ENCODE measurements at regions not wholly inside any gene's neighbourhood (a gene's known extent, or its start where the extent isn't known, plus 50 kb on each side); places are given as distances from the start of the nearest gene placed in this dataset.
"Not testable (repeated sequence)": the region's sequence is repeated elsewhere in the genome, so short reads cannot be mapped to it uniquely, and the experiment has no call there.

GRCh38 chr13:73304442-73304841 lies 245.6 kb downstream of the KLF5 start:
- H3K27me3 Mint-ChIP-seq, result no peaks in the 10 kb centered on the region
- no peaks in the 10 kb centered on the region for H3K36me3 Mint-ChIP-seq (ENCODE audit: low read depth)
- no peak overlapping the region for H3K4me3 Mint-ChIP-seq
- ChIA-PET CTCF (no interaction called here), POLR2A (no interaction called here)
- H3K4me1 Mint-ChIP-seq, result no peaks in the 10 kb centered on the region
- H3K27ac Mint-ChIP-seq, result no peak overlapping the region
- TF ChIP-seq CTCF (IDR thresholded peaks at IDR 0.05), result no peak
- H3K9me3 Mint-ChIP-seq, result no peaks in the 10 kb centered on the region
- intact Hi-C loops (cut with micrococcal nuclease), result no loop called here
- no peak for ATAC-seq (ENCODE audit: low read depth)
- no peak for DNase-seq

GRCh38 chr13:73303851-73304250 lies 245.0 kb downstream of the KLF5 start:
- ATAC-seq (ENCODE audit: low read depth) (no peak), DNase-seq (no peak)
- Mint-ChIP-seq H3K27ac (no peak overlapping the region), H3K4me3 (no peak overlapping the region), H3K9me3 (no peaks in the 10 kb centered on the region), H3K36me3 (ENCODE audit: low read depth) (no peaks in the 10 kb centered on the region), H3K27me3 (no peaks in the 10 kb centered on the region), H3K4me1 (no peaks in the 10 kb centered on the region)
- no peak for TF ChIP-seq CTCF (IDR thresholded peaks at IDR 0.05)
- ChIA-PET POLR2A (no interaction called here), CTCF (no interaction called here)
- intact Hi-C loops (cut with micrococcal nuclease), result no loop called here

- POLR2A ChIA-PET; H3K9me3 Mint-ChIP-seq; CTCF ChIA-PET; H3K4me1 Mint-ChIP-seq; H3K4me3 Mint-ChIP-seq; H3K36me3 Mint-ChIP-seq (ENCODE audit: low read depth); ATAC-seq (ENCODE audit: low read depth); DNase-seq; intact Hi-C loops (cut with micrococcal nuclease); H3K27ac Mint-ChIP-seq; H3K27me3 Mint-ChIP-seq: not testable (repeated sequence)
These were observed 242.8 kb downstream of the KLF5 start for GRCh38 chr13:73301622-73302021.

GRCh38 chr13:73300718-73301425 lies 242.1 kb downstream of the KLF5 start:
- no peak for TF ChIP-seq CTCF (IDR thresholded peaks at IDR 0.05)
- Mint-ChIP-seq H3K4me1 (no peaks in the 10 kb centered on the region), H3K9me3 (no peaks in the 10 kb centered on the region), H3K4me3 (no peak overlapping the region), H3K27me3 (no peaks in the 10 kb centered on the region), H3K36me3 (ENCODE audit: low read depth) (no peaks in the 10 kb centered on the region), H3K27ac (no peak overlapping the region)
- no peak for DNase-seq
- no peak for ATAC-seq (ENCODE audit: low read depth)
- ChIA-PET POLR2A (no interaction called here), CTCF (no interaction called here)
- intact Hi-C loops (cut with micrococcal nuclease), result no loop called here

- no peak overlapping the region for H3K4me3 Mint-ChIP-seq
- no peak for TF ChIP-seq CTCF (IDR thresholded peaks at IDR 0.05)
- ChIA-PET POLR2A (no interaction called here), CTCF (no interaction called here)
- H3K27me3 Mint-ChIP-seq, result no peaks in the 10 kb centered on the region
- DNase-seq (no peak), ATAC-seq (ENCODE audit: low read depth) (no peak)
- H3K36me3 Mint-ChIP-seq (ENCODE audit: low read depth), result no peaks in the 10 kb centered on the region
- H3K27ac Mint-ChIP-seq, result no peak overlapping the region
- H3K4me1 Mint-ChIP-seq, result no peaks in the 10 kb centered on the region
- intact Hi-C loops (cut with micrococcal nuclease), result no loop called here
- H3K9me3 Mint-ChIP-seq, result no peaks in the 10 kb centered on the region
These were observed 241.0 kb downstream of the KLF5 start for GRCh38 chr13:73299787-73300186.

- ATAC-seq (ENCODE audit: low read depth), result no peak
- CTCF ChIA-PET, result no interaction called here
These were observed 235.2 kb downstream of the KLF5 start for GRCh38 chr13:73293913-73294523.

More at GRCh38 chr13:73293913-73294523, 235.2 kb downstream of the KLF5 start:
- DNase-seq, result no peak
- Mint-ChIP-seq H3K4me3 (no peak overlapping the region), H3K4me1 (no peaks in the 10 kb centered on the region), H3K27me3 (no peaks in the 10 kb centered on the region), H3K27ac (no peak overlapping the region), H3K36me3 (ENCODE audit: low read depth) (no peaks in the 10 kb centered on the region), H3K9me3 (no peaks in the 10 kb centered on the region)
- TF ChIP-seq CTCF (IDR thresholded peaks at IDR 0.05), result no peak
- intact Hi-C loops (cut with micrococcal nuclease), result no loop called here
- POLR2A ChIA-PET, result no interaction called here

Measured in activated B cell treated with CpG ODN at 0.5 μM for 24 hours (primary cell).